SK-N-MC (cell line): ENCODE measurements at regions not wholly inside any gene's neighbourhood (a gene's known extent, or its start where the extent isn't known, plus 50 kb on each side); places are given as distances from the start of the nearest gene placed in this dataset.

ENCODE experiments used
- EZH2 ChIP-seq: fragments of 200-600 bp; sonication (generic); IDR thresholded peaks from one replicate; pipeline ENCODE4 v1.6.1; 2017; ENCODE audit warnings: antibody characterized with exemption
- FOXP2 ChIP-seq: optimal IDR thresholded peaks from 2 replicates; pipeline ENCODE3; 2011; ENCODE audit warnings: mild to moderate bottlenecking, moderate library complexity; ENCODE audit not compliant: insufficient read depth; ENCODE audit errors: extremely low read length, control extremely low read depth
- POLR2AphosphoS5 ChIP-seq: IDR thresholded peaks from 2 replicates; pipeline ENCODE4 v1.6.1; 2012; ENCODE audit warnings: mild to moderate bottlenecking, low read depth, low read length, borderline replicate concordance

GRCh38 chr11:126132319-126132718, 69.7 kb upstream of the CDON start:
- TF ChIP-seq POLR2AphosphoS5 (no peak), EZH2 (no peak), FOXP2 (no peak)
